Neuronal stem cell (in vitro differentiated cells): ENCODE measurements at regions not wholly inside any gene's neighbourhood (a gene's known extent, or its start where the extent isn't known, plus 50 kb on each side); places are given as distances from the start of the nearest gene placed in this dataset.
"Not testable (repeated sequence)": the region's sequence is repeated elsewhere in the genome, so short reads cannot be mapped to it uniquely, and the experiment has no call there.

ENCODE experiments used
- DNase-seq: peaks from one replicate; pipeline ENCODE4 v3.0.0-alpha.2; 2013; ENCODE audit warnings: low spot score
- H2AFZ ChIP-seq: one replicate; pipeline ENCODE4 v1.6.1; 2013; ENCODE audit warnings: mild to moderate bottlenecking, low read length, inconsistent platforms
- H2AK5ac ChIP-seq: 2 replicates; pipeline ENCODE4 v1.6.1; 2013; ENCODE audit warnings: low read depth, mild to moderate bottlenecking, inconsistent platforms, low read length, moderate library complexity, mixed read lengths
- H2BK120ac ChIP-seq: 2 replicates; pipeline ENCODE4 v1.6.1; 2013; ENCODE audit warnings: low read depth, mild to moderate bottlenecking, inconsistent platforms, low read length, moderate library complexity, mixed read lengths
- H2BK12ac ChIP-seq: one replicate; pipeline ENCODE4 v1.6.1; 2013; ENCODE audit warnings: low read length, inconsistent platforms
- H2BK15ac ChIP-seq: 2 replicates; pipeline ENCODE4 v1.6.1; 2013; ENCODE audit warnings: mild to moderate bottlenecking, low read length, inconsistent platforms, mixed read lengths
- H2BK5ac ChIP-seq: one replicate; pipeline ENCODE4 v1.6.1; 2013; ENCODE audit warnings: inconsistent platforms, mild to moderate bottlenecking, low read length, moderate library complexity
- H3K14ac ChIP-seq: one replicate; pipeline ENCODE4 v1.6.1; 2013; ENCODE audit warnings: low read length, inconsistent platforms
- H3K18ac ChIP-seq: 2 replicates; pipeline ENCODE4 v1.6.1; 2013; ENCODE audit warnings: low read length, inconsistent platforms
- H3K23ac ChIP-seq: 2 replicates; pipeline ENCODE4 v1.6.1; 2013; ENCODE audit warnings: low read depth, mild to moderate bottlenecking, mixed read lengths, low read length, inconsistent platforms; ENCODE audit not compliant: poor library complexity
- H3K27ac ChIP-seq: replicated peaks from 3 replicates; pipeline ENCODE4 v1.5.1; 2013; ENCODE audit warnings: low read length, inconsistent platforms
- H3K27me3 ChIP-seq, 3 experiments: 2 replicates each; pipeline ENCODE4 v1.6.1; 2013; ENCODE audit warnings: low read length in 3 of 3, mild to moderate bottlenecking in 2 of 3, inconsistent platforms in 1 of 3, low read depth in 1 of 3, mixed read lengths in 1 of 3, moderate library complexity in 1 of 3; ENCODE audit not compliant: control insufficient read depth in 3 of 3, insufficient read depth in 3 of 3
- H3K36me3 ChIP-seq, 2 donors: replicated peaks in 1 of 2; 2 replicates each; pipeline ENCODE4 v1.6.1; 2013; ENCODE audit warnings: low read length in 2 of 2; ENCODE audit not compliant: control insufficient read depth in 2 of 2, insufficient read depth in 2 of 2
- H3K4ac ChIP-seq: 2 replicates; pipeline ENCODE4 v1.6.1; 2013; ENCODE audit warnings: inconsistent platforms, mild to moderate bottlenecking, low read length, moderate library complexity
- H3K4me1 ChIP-seq, 2 donors: 1 replicate in 1 of 2; 2 replicates in 1 of 2; pipeline ENCODE4 v1.6.1; 2013; ENCODE audit warnings: low read length in 2 of 2, low read depth in 1 of 2; ENCODE audit not compliant: control insufficient read depth in 2 of 2, insufficient read depth in 1 of 2
- H3K4me2 ChIP-seq: one replicate; pipeline ENCODE4 v1.6.1; 2013; ENCODE audit warnings: mild to moderate bottlenecking, low read length, inconsistent platforms; ENCODE audit not compliant: insufficient read depth, poor library complexity, severe bottlenecking
- H3K4me3 ChIP-seq, 2 donors: 2 replicates each; pipeline ENCODE4 v1.5.1; 2013; ENCODE audit warnings: low read length in 2 of 2, mild to moderate bottlenecking in 2 of 2, inconsistent platforms in 1 of 2, moderate library complexity in 1 of 2
- H3K79me1 ChIP-seq: one replicate; pipeline ENCODE4 v1.6.1; 2013; ENCODE audit warnings: low read depth, mild to moderate bottlenecking, inconsistent platforms, low read length, moderate library complexity
- H3K9ac ChIP-seq: one replicate; pipeline ENCODE4 v1.6.1; 2013; ENCODE audit warnings: mild to moderate bottlenecking, low read depth, low read length, inconsistent platforms; ENCODE audit not compliant: poor library complexity
- H3K9me3 ChIP-seq, 2 donors: replicated peaks in 1 of 2; 2 replicates each; pipeline versions ENCODE3 to v1.6.1; 2013; ENCODE audit warnings: low read length in 2 of 2, mild to moderate bottlenecking in 2 of 2, inconsistent platforms in 1 of 2, low read depth in 1 of 2, mixed read lengths in 1 of 2, moderate library complexity in 1 of 2; ENCODE audit not compliant: control insufficient read depth in 2 of 2, insufficient read depth in 1 of 2
- H4K8ac ChIP-seq: one replicate; pipeline ENCODE4 v1.6.1; 2013; ENCODE audit warnings: low read depth, mild to moderate bottlenecking, inconsistent platforms, low read length, moderate library complexity
- H4K91ac ChIP-seq: one replicate; pipeline ENCODE4 v1.6.1; 2013; ENCODE audit warnings: low read length, low read depth, mild to moderate bottlenecking, inconsistent platforms; ENCODE audit not compliant: poor library complexity
- WGBS, 2 donors: extraction: QIAGEN DNeasy Blood & Tissue Kit; methylation state at CpG; one replicate each; pipeline ENCODE4 v1.1.7; 2013; ENCODE audit warnings: missing lambda C conversion rate in 2 of 2, mixed read lengths in 1 of 2; ENCODE audit not compliant: insufficient read length in 2 of 2, insufficient replicate concordance in 1 of 2; ENCODE audit errors: extremely low coverage in 2 of 2; 5-methylcytosine and 5-hydroxymethylcytosine counted together

GRCh38 chr7:73147681-73148080, 61.8 kb upstream of the SPDYE9 start:
- DNase-seq, H2BK12ac ChIP-seq, H3K9me3 ChIP-seq, H3K27me3 ChIP-seq, H4K91ac ChIP-seq, H3K79me1 ChIP-seq, H3K36me3 ChIP-seq, H3K14ac ChIP-seq, H2BK5ac ChIP-seq, H3K27ac ChIP-seq, H3K18ac ChIP-seq, H3K23ac ChIP-seq, H3K4me2 ChIP-seq, H3K9ac ChIP-seq, H4K8ac ChIP-seq, H3K4ac ChIP-seq, H2AFZ ChIP-seq, H2AK5ac ChIP-seq, H2BK120ac ChIP-seq, H3K4me1 ChIP-seq, H3K4me3 ChIP-seq, H2BK15ac ChIP-seq: not testable (repeated sequence)
- WGBS, 2 donors, result no CpG with 5 or more reads among the region's 6 CpGs

- not testable (repeated sequence) for H3K27me3 ChIP-seq, H4K91ac ChIP-seq, H3K18ac ChIP-seq, H3K4me3 ChIP-seq, H2AK5ac ChIP-seq, H3K4me1 ChIP-seq, H3K36me3 ChIP-seq, H2BK120ac ChIP-seq, H3K27ac ChIP-seq, H3K4me2 ChIP-seq, H2BK12ac ChIP-seq, H4K8ac ChIP-seq, DNase-seq, H3K23ac ChIP-seq, H2BK15ac ChIP-seq, H2BK5ac ChIP-seq, H3K79me1 ChIP-seq, H3K9me3 ChIP-seq, H3K9ac ChIP-seq, H3K14ac ChIP-seq, H2AFZ ChIP-seq, H3K4ac ChIP-seq
- no CpG with 5 or more reads among the region's 8 CpGs for WGBS, 2 donors
These were observed 58.2 kb upstream of the SPDYE9 start for GRCh38 chr7:73143993-73144392.

- not testable (repeated sequence) for H3K27me3 ChIP-seq, H4K91ac ChIP-seq, H2BK120ac ChIP-seq, H4K8ac ChIP-seq, H3K27ac ChIP-seq, H3K4me2 ChIP-seq, H3K23ac ChIP-seq, H3K4me3 ChIP-seq, H2AFZ ChIP-seq, H2BK12ac ChIP-seq, DNase-seq, H3K4me1 ChIP-seq, H3K14ac ChIP-seq, H2AK5ac ChIP-seq, H2BK15ac ChIP-seq, H3K4ac ChIP-seq, H3K9ac ChIP-seq, H2BK5ac ChIP-seq, H3K9me3 ChIP-seq, H3K36me3 ChIP-seq, H3K18ac ChIP-seq, H3K79me1 ChIP-seq
- no CpG with 5 or more reads among the region's 3 CpGs for WGBS, 2 donors
These were observed 52.1 kb upstream of the SPDYE9 start for GRCh38 chr7:73137922-73138321.
